K562 (cell line): ENCODE measurements at regions not wholly inside any gene's neighbourhood (a gene's known extent, or its start where the extent isn't known, plus 50 kb on each side); places are given as distances from the start of the nearest gene placed in this dataset.

Experiments used
- ATAC-seq: fragments of 200-7000 bp; cut with Tn5 transposase; 3 replicates; pipeline ENCODE4 v1.9.1; 2020; ENCODE audit warnings: moderate library complexity
- BruUV-seq: library from RNA; stranded (reverse); fragments of 400-500 nt; replicated peaks from 2 replicates; lab custom pipeline; 2021; lab: Mats Ljungman, UMichigan
- CTCF ChIA-PET: fragments of 300-600 bp; formaldehyde crosslinking; extraction: SDS; loops from one replicate; lab custom pipeline; 2021; ENCODE audit warnings: low intra/inter-chr PET ratio; lab: Yijun Ruan, JAX
- POLR2A ChIA-PET: fragments of 300-600, 350-650 bp; sonication (Branson Sonifier 250); formaldehyde crosslinking; extraction: SDS; loops from one replicate; lab custom pipeline; 2021; ENCODE audit warnings: antibody characterized with exemption, inconsistent platforms; lab: Yijun Ruan, JAX
- DNase-seq, 4 experiments: peaks; one replicate each; pipeline versions ENCODE4 v3.0.0 to v3.0.0-alpha.2; 2011 to 2018; ENCODE audit warnings: low spot score in 3 of 4, mixed read lengths in 3 of 4; ENCODE audit errors: extremely low read depth in 1 of 4
- FAIRE-seq: peaks from 2 replicates; lab custom pipeline; 2011; peaks lifted over from hg19 to GRCh38; lab: Jason Lieb, UNC
- H2AFZ ChIP-seq: 2 replicates; pipeline ENCODE4 v1.6.0; 2011; ENCODE audit warnings: low read depth, low read length, control low read depth, inconsistent platforms
- H3K27ac ChIP-seq: fragments of 200-600 bp; 3 replicates; pipeline ENCODE4 v1.8.0; 2011; ENCODE audit warnings: low read depth, mild to moderate bottlenecking, control low read depth, inconsistent platforms, low read length, moderate library complexity, mixed read lengths; ENCODE audit errors: extremely low read depth
- H3K27me3 ChIP-seq, 2 experiments: fragments of 300-600 bp in 1 of 2; 2 replicates in 1 of 2; 3 replicates in 1 of 2; pipeline versions ENCODE4 v1.6.0 to v1.8.0; 2011; ENCODE audit warnings: inconsistent platforms in 2 of 2, low read length in 2 of 2, mild to moderate bottlenecking in 1 of 2, mixed read lengths in 1 of 2, moderate library complexity in 1 of 2; ENCODE audit not compliant: control insufficient read depth in 2 of 2, insufficient read depth in 2 of 2
- H3K36me3 ChIP-seq: fragments of 300-600 bp; 3 replicates; pipeline ENCODE4 v1.8.0; 2011; ENCODE audit warnings: mild to moderate bottlenecking, low read length, inconsistent platforms; ENCODE audit not compliant: control insufficient read depth, insufficient read depth
- H3K4me1 ChIP-seq, 2 experiments: fragments of 200-600 bp in 1 of 2; replicated peaks in 1 of 2; 2 replicates in 1 of 2; 3 replicates in 1 of 2; pipeline versions ENCODE4 v1.5.1 to v1.8.0; 2011; ENCODE audit warnings: inconsistent platforms in 2 of 2, low read length in 2 of 2, mild to moderate bottlenecking in 1 of 2, mixed read lengths in 1 of 2, moderate library complexity in 1 of 2; ENCODE audit not compliant: control insufficient read depth in 2 of 2, insufficient read depth in 2 of 2
- H3K4me2 ChIP-seq: 2 replicates; pipeline ENCODE4 v1.6.1; 2011; ENCODE audit warnings: low read length, control low read depth, inconsistent platforms, mixed read lengths; ENCODE audit not compliant: insufficient read depth
- H3K4me3 ChIP-seq: fragments of 200-600 bp; sonication (generic), shearing (Covaris generic); 2 replicates; pipeline ENCODE4 v1.5.1; 2016; ENCODE audit warnings: control low read depth, inconsistent platforms
- H3K79me2 ChIP-seq: fragments of 200-600 bp; 3 replicates; pipeline ENCODE4 v1.8.0; 2011; ENCODE audit warnings: low read length, inconsistent platforms; ENCODE audit not compliant: control insufficient read depth, insufficient read depth
- H3K9ac ChIP-seq, 2 experiments: 2 replicates each; pipeline versions ENCODE4 v1.6.0 to v1.6.1; 2011; ENCODE audit warnings: low read depth in 2 of 2, low read length in 2 of 2, control low read depth in 1 of 2, inconsistent platforms in 1 of 2, mild to moderate bottlenecking in 1 of 2, mixed read lengths in 1 of 2; ENCODE audit not compliant: insufficient read depth in 1 of 2
- H3K9me1 ChIP-seq: one replicate; pipeline ENCODE4 v1.6.0; 2011; ENCODE audit warnings: inconsistent platforms, mild to moderate bottlenecking, low read length, moderate library complexity; ENCODE audit not compliant: control insufficient read depth, insufficient read depth
- H3K9me3 ChIP-seq: replicated peaks from 2 replicates; pipeline ENCODE4 v1.5.1; 2011; ENCODE audit warnings: low read depth, low read length, inconsistent platforms; ENCODE audit not compliant: control insufficient read depth, insufficient read depth
- H4K20me1 ChIP-seq: replicated peaks from 2 replicates; pipeline ENCODE4 v1.6.1; 2011; ENCODE audit warnings: low read length, inconsistent platforms, mixed read lengths; ENCODE audit not compliant: control insufficient read depth, insufficient read depth
- ARID3B ChIP-seq: fragments of 250-450 bp; sonication (Bioruptor Pico); IDR thresholded peaks from 2 replicates; pipeline ENCODE4 v1.4.0; 2020; ENCODE audit warnings: borderline replicate concordance
- ATF4 ChIP-seq: fragments of 450-650 bp; formaldehyde crosslinking; IDR thresholded peaks from 2 replicates; pipeline ENCODE4 v1.4.0; 2022; ENCODE audit warnings: mild to moderate bottlenecking, moderate library complexity
- ATF7 ChIP-seq: fragments of 450-650 bp; IDR thresholded peaks from 2 replicates; pipeline ENCODE4 v1.7.1; 2014; ENCODE audit warnings: mild to moderate bottlenecking, moderate library complexity
- EZH2 ChIP-seq: IDR thresholded peaks from 2 replicates; pipeline ENCODE4 v1.6.1; 2012; ENCODE audit warnings: low read depth, mild to moderate bottlenecking, inconsistent platforms, low read length, borderline replicate concordance
- KDM2B ChIP-seq: fragments of 250-450 bp; sonication (Bioruptor Pico); IDR thresholded peaks from 2 replicates; pipeline ENCODE4 v1.8.0; 2021; ENCODE audit warnings: mild to moderate bottlenecking, moderate library complexity
- LARP7 ChIP-seq: fragments of 450-650 bp; IDR thresholded peaks from 2 replicates; pipeline ENCODE4 v1.6.1; 2016
- NR0B1 ChIP-seq: fragments of 450-650 bp; IDR thresholded peaks from one replicate; pipeline ENCODE4 v1.6.1; 2018; ENCODE audit warnings: mild to moderate bottlenecking, moderate library complexity; ENCODE audit not compliant: partially characterized antibody
- PBX2 ChIP-seq, 2 experiments: IDR thresholded peaks in 1 of 2; conservative IDR thresholded peaks in 1 of 2; 2 replicates each; pipeline ENCODE4 v1.6.1; 2016; ENCODE audit warnings: low read depth in 2 of 2, mild to moderate bottlenecking in 1 of 2, missing compliant biosample characterization in 1 of 2, missing genetic modification characterization in 1 of 2, moderate library complexity in 1 of 2
- SLC30A9 ChIP-seq: fragments of 250-450 bp; sonication (Bioruptor Pico); IDR thresholded peaks from 2 replicates; pipeline ENCODE4 v1.8.0; 2022; ENCODE audit warnings: mild to moderate bottlenecking, moderate library complexity
- SRF ChIP-seq, 2 experiments: fragments of 250-450, 450-650 bp in 1 of 2; sonication (Bioruptor Pico) in 1 of 2; sonication (generic) in 1 of 2; formaldehyde crosslinking; IDR thresholded peaks; 2 replicates each; pipeline versions ENCODE4 v1.5.0 to v1.5.1; 2020 to 2022; ENCODE audit warnings: mild to moderate bottlenecking in 1 of 2, missing genetic modification reagents in 1 of 2
- STAT5B ChIP-seq: fragments of 250-450 bp; sonication (Bioruptor Pico); IDR thresholded peaks from 2 replicates; pipeline ENCODE4 v1.8.0; 2021; ENCODE audit warnings: mild to moderate bottlenecking, inconsistent platforms
- ZFP36 ChIP-seq: fragments of 150-350 bp; IDR thresholded peaks from 2 replicates; pipeline ENCODE4 v1.6.1; 2018; ENCODE audit warnings: low read length, low read depth; ENCODE audit not compliant: partially characterized antibody
- ZNF12 ChIP-seq: sonication (generic); formaldehyde crosslinking; IDR thresholded peaks from 2 replicates; pipeline ENCODE4 v1.4.0; 2020; ENCODE audit warnings: mild to moderate bottlenecking, missing genetic modification reagents
- ZNF224 ChIP-seq: sonication (generic); formaldehyde crosslinking; IDR thresholded peaks from 2 replicates; pipeline ENCODE4 v1.8.0; 2022; ENCODE audit warnings: mild to moderate bottlenecking, missing genetic modification reagents
- ZNF764 ChIP-seq: fragments of 250-450 bp; sonication (Bioruptor Pico); IDR thresholded peaks from 2 replicates; pipeline ENCODE4 v1.4.0; 2020; ENCODE audit warnings: low read depth, mild to moderate bottlenecking, moderate library complexity
- WGBS: fragments of 100-300 bp; shearing (Covaris generic); methylation state at CpG from one replicate; pipeline ENCODE4 v1.1.6; 2016; ENCODE audit warnings: low coverage, mixed read lengths; ENCODE audit not compliant: insufficient coverage; ENCODE audit errors: missing lambda C conversion rate; 5-methylcytosine and 5-hydroxymethylcytosine counted together
- in situ Hi-C: fragments of 300-500 bp; cut with MboI; formaldehyde crosslinking; loops from 4 replicates; pipeline ENCODE4 v1.15.0; 2018; ENCODE audit warnings: inconsistent platforms, mixed read lengths
- intact Hi-C: fragments of 100-400 bp; cut with micrococcal nuclease; formaldehyde crosslinking; loops from 2 replicates; pipeline ENCODE4 v1.14.2; 2022

- H2AFZ ChIP-seq = peak overlapping the region; percentile 9; the same call in 1 of the 2 replicates
- H3K9me1 ChIP-seq = no peaks in the 10 kb centered on the region
- no TSS peak for BruUV-seq
- no peak for TF ChIP-seq KDM2B (CRISPR knock-in tag)
- no peak for TF ChIP-seq SRF (CRISPR knock-in tag; IDR thresholded peaks at IDR 0.05)
- TF ChIP-seq ZNF224 (CRISPR knock-in tag) = no peak
- TF ChIP-seq SLC30A9 (CRISPR knock-in tag) = no peak
- TF ChIP-seq ARID3B (CRISPR knock-in tag) = no peak
- no peak for TF ChIP-seq LARP7
- TF ChIP-seq ZNF12 (CRISPR knock-in tag) = no peak
- TF ChIP-seq ATF7 = no peak
- TF ChIP-seq ZFP36 = no peak
- no peak for TF ChIP-seq ATF4 (CRISPR knock-in tag)
- TF ChIP-seq PBX2 (CRISPR knock-in tag; IDR thresholded peaks at IDR 0.05; ENCODE audit: low read depth) = no peak
- no peak for TF ChIP-seq PBX2 (tag; conservative IDR thresholded peaks at IDR 0.05; ENCODE audit: low read depth)
- TF ChIP-seq EZH2 = no peak
- TF ChIP-seq ZNF764 (CRISPR knock-in tag) = no peak
- TF ChIP-seq STAT5B (CRISPR knock-in tag) = no peak
- no peak for TF ChIP-seq NR0B1
- CTCF ChIA-PET = no interaction called here
- intact Hi-C loops = no loop called here
- H3K4me1 ChIP-seq = peaks cover 0 to 13% of the 10 kb centered on the region in 2 experiments; a peak in 2 of 5 replicates
- DNase-seq (no peak), FAIRE-seq (no peak), ATAC-seq (no peak)
- H3K36me3 ChIP-seq = no peaks in the 10 kb centered on the region
- WGBS = 34% methylated on average over 8 of the region's 8 CpGs
- no peak overlapping the region for H3K27ac ChIP-seq
- H3K9me3 ChIP-seq = no peaks in the 10 kb centered on the region
- POLR2A ChIA-PET = interaction anchor here (0.7 kb wide), 1 partner anchor 226 kb away, joined by 3 read pairs; no protein-coding TSS in a partner anchor
- no peak overlapping the region for H3K4me3 ChIP-seq
- H3K9ac ChIP-seq = peak overlapping the region in 1 of 2 experiments; percentile 15; a peak in 1 of 4 replicates
- H4K20me1 ChIP-seq = no peaks in the 10 kb centered on the region
- in situ Hi-C loops = no loop called here
- no peak overlapping the region for H3K4me2 ChIP-seq
- no peaks in the 10 kb centered on the region for H3K79me2 ChIP-seq
- H3K27me3 ChIP-seq = no peaks in the 10 kb centered on the region
Measured at GRCh38 chr2:42959234-42960001, 167.0 kb upstream of the HAAO start.
